NCI-H226 (cell line): ENCODE measurements at regions not wholly inside any gene's neighbourhood (a gene's known extent, or its start where the extent isn't known, plus 50 kb on each side); places are given as distances from the start of the nearest gene placed in this dataset.

Experiments
- DNase-seq: peaks from one replicate; pipeline ENCODE4 v3.0.0-alpha.2; 2015

DNA sequence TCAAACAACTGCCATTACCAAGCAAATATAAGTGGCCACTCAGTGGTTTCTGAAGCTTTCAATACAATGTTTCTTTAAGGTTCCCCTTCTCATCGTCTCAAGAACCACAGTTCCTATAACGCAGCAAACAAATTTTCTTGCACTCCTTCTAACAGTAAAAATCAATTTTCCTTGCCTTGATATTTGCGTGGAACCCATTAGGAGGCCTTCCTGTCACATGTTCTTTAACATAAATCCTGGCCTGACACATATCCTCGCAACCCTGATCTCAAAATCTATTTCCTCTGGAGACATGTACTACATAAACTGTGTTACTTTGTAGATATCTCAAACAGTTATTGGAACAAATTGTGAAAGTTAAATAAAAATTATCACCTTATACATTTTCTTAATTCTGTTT, 65.9 kb upstream of the MANEA start:
- no peak for DNase-seq

- no peak for DNase-seq
Measured at GRCh38 chr6:95515975-95516374, 61.4 kb upstream of the MANEA start.

DNA sequence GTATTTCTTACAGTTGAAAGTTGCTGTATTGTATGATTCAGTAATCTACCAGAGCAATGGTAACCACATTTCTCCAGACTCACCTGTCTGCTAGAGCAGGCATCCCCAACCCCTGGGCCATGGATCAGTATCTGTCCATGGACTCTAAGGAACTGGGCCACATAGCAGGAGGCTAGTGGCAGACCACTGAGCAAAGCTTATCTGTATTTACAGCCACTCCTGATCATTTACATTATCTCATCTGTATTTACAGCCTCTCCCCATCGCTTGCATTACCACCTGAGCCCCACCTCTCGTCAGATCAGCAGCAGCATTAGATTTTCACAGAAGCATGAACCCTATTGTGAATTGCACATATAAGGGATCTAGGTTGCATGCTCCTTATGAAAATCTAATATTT, 60.3 kb upstream of the MANEA start:
- DNase-seq = no peak

DNA sequence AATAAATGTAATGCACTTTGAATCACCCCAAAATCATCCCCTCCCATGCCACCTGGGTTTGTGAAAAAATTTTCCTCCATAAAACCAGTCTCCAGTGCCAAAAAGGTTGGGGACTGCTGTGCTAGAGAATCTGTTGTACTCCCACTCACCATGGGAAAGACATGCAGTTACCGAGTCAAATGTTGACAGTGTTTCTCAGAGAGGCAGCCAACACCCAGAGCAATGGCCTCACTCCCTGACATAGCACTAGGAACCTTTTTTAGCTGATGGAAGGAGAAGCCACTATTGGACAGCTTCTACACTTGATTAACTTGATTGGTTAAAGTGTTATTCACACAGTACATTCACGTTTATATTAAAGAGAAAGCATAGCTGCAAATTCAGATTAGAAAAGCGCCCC, 59.8 kb upstream of the MANEA start:
- no peak for DNase-seq

- DNase-seq = no peak
Measured at GRCh38 chr6:95518630-95519227, 58.6 kb upstream of the MANEA start.

GRCh38 chr6:95519228-95520037, 57.9 kb upstream of the MANEA start:
- DNase-seq = no peak

GRCh38 chr6:95521181-95521580, 56.2 kb upstream of the MANEA start:
- DNase-seq = no peak
